Osteoblast (primary cell): ENCODE measurements at regions not wholly inside any gene's neighbourhood (a gene's known extent, or its start where the extent isn't known, plus 50 kb on each side); places are given as distances from the start of the nearest gene placed in this dataset.

Source experiments
- DNase-seq: peaks from one replicate; pipeline ENCODE4 v3.0.0; 2011; ENCODE audit warnings: low spot score, mixed read lengths; ENCODE audit not compliant: insufficient read length; ENCODE audit errors: missing footprints
- H2AFZ ChIP-seq: 2 replicates; pipeline ENCODE4 v1.6.0; 2011; ENCODE audit warnings: mild to moderate bottlenecking, low read length
- H3K27ac ChIP-seq: 2 replicates; pipeline ENCODE4 v1.5.1; 2011; ENCODE audit warnings: mild to moderate bottlenecking, low read depth, low read length, moderate library complexity
- H3K27me3 ChIP-seq: 2 replicates; pipeline ENCODE4 v1.6.0; 2012; ENCODE audit warnings: mild to moderate bottlenecking, control low read depth, inconsistent platforms, low read length, moderate library complexity; ENCODE audit not compliant: insufficient read depth
- H3K36me3 ChIP-seq: 2 replicates; pipeline ENCODE4 v1.5.1; 2011; ENCODE audit warnings: mild to moderate bottlenecking, low read length, control low read depth, moderate library complexity; ENCODE audit not compliant: insufficient read depth
- H3K4me1 ChIP-seq: 2 replicates; pipeline ENCODE4 v1.5.1; 2011; ENCODE audit warnings: mild to moderate bottlenecking, low read length, control low read depth, moderate library complexity; ENCODE audit not compliant: insufficient read depth
- H3K4me2 ChIP-seq: 2 replicates; pipeline ENCODE4 v1.6.0; 2011; ENCODE audit warnings: mild to moderate bottlenecking, low read length; ENCODE audit not compliant: insufficient read depth
- H3K4me3 ChIP-seq: fragments of 200-600 bp; sonication (generic); 3 replicates; pipeline ENCODE4 v1.5.1; 2012; ENCODE audit warnings: mild to moderate bottlenecking, low read length, inconsistent platforms; ENCODE audit not compliant: insufficient read depth
- H3K79me2 ChIP-seq: 2 replicates; pipeline ENCODE4 v1.6.0; 2012; ENCODE audit warnings: mild to moderate bottlenecking, low read length, control low read depth, inconsistent platforms; ENCODE audit not compliant: insufficient read depth
- H3K9me3 ChIP-seq: 2 replicates; pipeline ENCODE4 v1.5.1; 2011; ENCODE audit warnings: low read depth, low read length, control low read depth
- H4K20me1 ChIP-seq: 2 replicates; pipeline ENCODE4 v1.6.0; 2012; ENCODE audit warnings: mild to moderate bottlenecking, low read length, control low read depth; ENCODE audit not compliant: insufficient read depth
- TF ChIP-seq, protein P1 (sequence below): IDR thresholded peaks from 2 replicates; pipeline ENCODE4 v1.5.1; 2011; ENCODE audit warnings: mild to moderate bottlenecking, low read depth, low read length, moderate library complexity; ENCODE audit errors: extremely low read depth

- Histone ChIP-seq H3K27me3 (no peaks in the 10 kb centered on the region), H4K20me1 (no peaks in the 10 kb centered on the region), H3K4me3 (no peak overlapping the region), H2AFZ (peak overlapping the region; percentile 77), H3K36me3 (no peaks in the 10 kb centered on the region), H3K4me1 (peaks cover 20% of the 10 kb centered on the region), H3K79me2 (no peaks in the 10 kb centered on the region), H3K9me3 (no peaks in the 10 kb centered on the region), H3K27ac (no peak overlapping the region), H3K4me2 (peak overlapping the region; percentile 16)
- TF ChIP-seq, protein P1, sequence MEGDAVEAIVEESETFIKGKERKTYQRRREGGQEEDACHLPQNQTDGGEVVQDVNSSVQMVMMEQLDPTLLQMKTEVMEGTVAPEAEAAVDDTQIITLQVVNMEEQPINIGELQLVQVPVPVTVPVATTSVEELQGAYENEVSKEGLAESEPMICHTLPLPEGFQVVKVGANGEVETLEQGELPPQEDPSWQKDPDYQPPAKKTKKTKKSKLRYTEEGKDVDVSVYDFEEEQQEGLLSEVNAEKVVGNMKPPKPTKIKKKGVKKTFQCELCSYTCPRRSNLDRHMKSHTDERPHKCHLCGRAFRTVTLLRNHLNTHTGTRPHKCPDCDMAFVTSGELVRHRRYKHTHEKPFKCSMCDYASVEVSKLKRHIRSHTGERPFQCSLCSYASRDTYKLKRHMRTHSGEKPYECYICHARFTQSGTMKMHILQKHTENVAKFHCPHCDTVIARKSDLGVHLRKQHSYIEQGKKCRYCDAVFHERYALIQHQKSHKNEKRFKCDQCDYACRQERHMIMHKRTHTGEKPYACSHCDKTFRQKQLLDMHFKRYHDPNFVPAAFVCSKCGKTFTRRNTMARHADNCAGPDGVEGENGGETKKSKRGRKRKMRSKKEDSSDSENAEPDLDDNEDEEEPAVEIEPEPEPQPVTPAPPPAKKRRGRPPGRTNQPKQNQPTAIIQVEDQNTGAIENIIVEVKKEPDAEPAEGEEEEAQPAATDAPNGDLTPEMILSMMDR = no peak
- no peak for DNase-seq
These were observed 51.8 kb upstream of the AGR3 start for GRCh38 chr7:16933296-16934279.

DNA sequence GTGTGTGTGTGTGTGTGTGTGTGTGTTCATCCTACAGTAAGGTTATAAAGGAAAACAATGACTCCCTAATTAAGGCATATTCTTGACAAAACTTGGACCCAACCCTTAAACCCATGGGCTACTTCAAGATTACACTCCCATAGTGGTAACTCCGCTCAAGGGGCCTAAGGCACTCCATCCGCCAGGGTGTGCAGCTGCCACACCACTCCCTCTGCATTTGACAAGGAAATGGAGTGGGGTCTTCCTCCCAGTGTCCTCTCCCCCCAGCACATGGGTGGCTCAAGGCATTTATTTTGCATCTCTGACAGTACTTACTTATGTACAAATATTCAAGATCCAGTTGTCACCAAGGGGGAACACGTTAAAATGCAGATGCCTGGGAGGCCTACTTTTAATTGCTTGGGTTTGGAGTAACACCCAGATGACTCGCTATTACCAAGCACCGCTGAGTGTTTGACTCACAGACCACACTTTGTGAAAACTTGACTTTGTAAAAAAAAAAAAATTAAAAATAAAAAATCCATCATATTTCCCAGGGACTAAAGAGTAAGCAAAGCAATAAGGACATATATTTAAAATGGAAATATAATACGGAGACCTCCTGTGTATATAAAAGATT, 53.0 kb upstream of the AGR3 start:
- Histone ChIP-seq H3K36me3 (no peaks in the 10 kb centered on the region), H3K79me2 (no peaks in the 10 kb centered on the region), H3K27ac (peak overlapping the region; percentile 4), H3K4me1 (peaks cover 20% of the 10 kb centered on the region), H3K27me3 (no peaks in the 10 kb centered on the region), H3K9me3 (no peaks in the 10 kb centered on the region), H3K4me2 (no peak overlapping the region), H4K20me1 (no peaks in the 10 kb centered on the region), H3K4me3 (no peak overlapping the region), H2AFZ (no peak overlapping the region)
- TF ChIP-seq, protein P1 = no peak
- no peak for DNase-seq

DNA sequence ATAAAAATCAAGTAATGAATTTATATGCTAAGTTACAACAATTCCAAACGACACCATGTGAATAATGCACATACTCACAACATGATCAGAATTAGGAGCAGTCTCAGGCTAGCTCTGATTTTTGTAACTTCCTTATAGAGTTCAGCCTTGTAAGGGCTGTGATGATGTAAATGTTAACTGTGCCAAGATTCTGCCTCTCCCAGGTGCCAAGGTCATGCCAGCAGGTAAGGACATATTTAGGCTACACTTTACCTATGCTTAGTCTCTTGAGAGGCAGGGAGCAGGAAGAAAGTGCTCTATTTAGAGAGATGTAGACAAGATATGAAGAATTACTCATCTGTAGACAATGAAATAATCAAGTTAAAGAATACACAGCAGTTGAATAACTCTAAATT, 53.6 kb upstream of the AGR3 start:
- H3K4me2 ChIP-seq = no peak overlapping the region
- peak overlapping the region; percentile 32 for H3K27ac ChIP-seq
- peaks cover 20% of the 10 kb centered on the region for H3K4me1 ChIP-seq
- DNase-seq = peak; percentile 58
- H3K36me3 ChIP-seq = no peaks in the 10 kb centered on the region
- no peaks in the 10 kb centered on the region for H3K79me2 ChIP-seq
- no peaks in the 10 kb centered on the region for H4K20me1 ChIP-seq
- H3K4me3 ChIP-seq = no peak overlapping the region
- TF ChIP-seq, protein P1 = no peak
- H2AFZ ChIP-seq = peak overlapping the region; percentile 37
- no peaks in the 10 kb centered on the region for H3K9me3 ChIP-seq
- H3K27me3 ChIP-seq = no peaks in the 10 kb centered on the region
